HUES48 (cell line): ENCODE measurements at regions not wholly inside any gene's neighbourhood (a gene's known extent, or its start where the extent isn't known, plus 50 kb on each side); places are given as distances from the start of the nearest gene placed in this dataset.
"Not testable (repeated sequence)": the region's sequence is repeated elsewhere in the genome, so short reads cannot be mapped to it uniquely, and the experiment has no call there.

ENCODE experiments used
- H3K27ac ChIP-seq: one replicate; pipeline ENCODE4 v1.7.0; 2013; ENCODE audit warnings: low read depth, low read length, inconsistent platforms
- H3K27me3 ChIP-seq: 2 replicates; pipeline ENCODE4 v1.6.1; 2013; ENCODE audit warnings: mild to moderate bottlenecking, low read length; ENCODE audit not compliant: control insufficient read depth, insufficient read depth
- H3K36me3 ChIP-seq: 2 replicates; pipeline ENCODE4 v1.6.1; 2013; ENCODE audit warnings: low read length; ENCODE audit not compliant: control insufficient read depth, insufficient read depth
- H3K4me1 ChIP-seq: 2 replicates; pipeline ENCODE4 v1.6.1; 2013; ENCODE audit warnings: mild to moderate bottlenecking, low read length; ENCODE audit not compliant: control insufficient read depth, insufficient read depth
- H3K4me3 ChIP-seq: 2 replicates; pipeline ENCODE4 v1.5.1; 2013; ENCODE audit warnings: mild to moderate bottlenecking, low read depth, low read length
- H3K9ac ChIP-seq: 2 replicates; pipeline ENCODE4 v1.6.1; 2013; ENCODE audit warnings: mild to moderate bottlenecking, low read depth, low read length, moderate library complexity
- H3K9me3 ChIP-seq: 2 replicates; pipeline ENCODE4 v1.6.1; 2013; ENCODE audit warnings: low read length; ENCODE audit not compliant: control insufficient read depth, insufficient read depth

DNA sequence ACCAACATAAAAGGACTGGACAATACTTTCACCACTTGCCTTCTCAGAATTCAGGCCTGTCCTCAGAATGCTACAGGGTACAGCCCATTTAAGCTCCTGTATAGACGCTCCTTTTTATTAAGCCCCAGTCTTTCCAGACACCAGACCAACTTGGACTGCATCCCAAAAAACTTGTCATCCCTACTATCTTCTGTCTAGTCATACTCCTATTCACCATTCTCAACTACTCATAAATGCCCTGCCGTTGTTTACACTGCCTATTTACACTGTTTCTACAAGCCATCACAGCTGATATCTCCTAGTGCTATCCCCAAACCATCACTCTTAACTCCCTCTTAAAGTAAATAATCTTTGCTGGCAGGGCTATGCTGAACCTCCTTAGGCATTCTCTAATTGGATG is 123.2 kb upstream of the RMP24 start:
- H3K9ac ChIP-seq, H3K9me3 ChIP-seq: not testable (repeated sequence)
- peak overlapping the region; percentile 70 for H3K27ac ChIP-seq

DNA sequence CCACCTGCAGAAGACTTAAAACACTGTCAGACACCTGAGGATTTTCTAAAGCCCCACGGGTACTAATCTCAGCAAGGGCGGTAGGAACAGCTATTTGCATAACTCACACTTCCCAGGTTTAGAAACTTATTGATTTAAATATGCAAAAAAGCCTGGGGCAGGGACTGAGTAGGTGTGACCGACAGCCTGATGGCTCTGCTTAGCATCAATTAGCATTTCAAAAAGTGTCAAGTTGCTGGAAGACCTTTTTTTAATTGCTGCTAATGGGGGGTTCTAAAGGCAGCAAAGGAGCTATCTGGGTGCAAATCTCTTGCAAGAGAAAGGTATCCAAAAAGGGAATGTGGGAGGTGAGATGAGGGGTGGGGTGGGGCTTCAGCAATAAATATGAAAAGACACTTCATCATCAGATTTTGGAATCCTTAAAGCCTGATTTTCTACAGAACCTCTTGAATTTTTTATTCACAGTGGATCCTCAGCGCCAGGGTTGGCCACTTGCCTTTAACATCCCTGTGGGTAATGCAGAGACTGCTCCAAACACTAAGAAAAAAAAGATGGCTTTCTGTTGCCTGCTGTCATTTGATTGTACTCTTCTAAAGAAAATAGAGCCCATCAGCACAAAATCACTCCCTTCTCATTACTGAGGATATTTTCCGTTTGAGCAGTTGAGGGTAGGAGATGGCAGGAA is 121.1 kb upstream of the RMP24 start:
- H3K36me3 ChIP-seq, result no peaks in the 10 kb centered on the region
- peak overlapping the region; percentile 22; the same call in 1 of the 2 replicates for H3K9ac ChIP-seq
- no peaks in the 10 kb centered on the region for H3K27me3 ChIP-seq
- no peak overlapping the region for H3K4me3 ChIP-seq
- peak overlapping the region; percentile 79 for H3K27ac ChIP-seq
- H3K9me3 ChIP-seq, result no peaks in the 10 kb centered on the region
- peaks cover 45% of the 10 kb centered on the region for H3K4me1 ChIP-seq

More for the DNA sequence above, 123.2 kb upstream of the RMP24 start:
- not testable (repeated sequence) for H3K36me3 ChIP-seq, H3K27me3 ChIP-seq, H3K4me3 ChIP-seq
- peaks cover 45% of the 10 kb centered on the region for H3K4me1 ChIP-seq

DNA sequence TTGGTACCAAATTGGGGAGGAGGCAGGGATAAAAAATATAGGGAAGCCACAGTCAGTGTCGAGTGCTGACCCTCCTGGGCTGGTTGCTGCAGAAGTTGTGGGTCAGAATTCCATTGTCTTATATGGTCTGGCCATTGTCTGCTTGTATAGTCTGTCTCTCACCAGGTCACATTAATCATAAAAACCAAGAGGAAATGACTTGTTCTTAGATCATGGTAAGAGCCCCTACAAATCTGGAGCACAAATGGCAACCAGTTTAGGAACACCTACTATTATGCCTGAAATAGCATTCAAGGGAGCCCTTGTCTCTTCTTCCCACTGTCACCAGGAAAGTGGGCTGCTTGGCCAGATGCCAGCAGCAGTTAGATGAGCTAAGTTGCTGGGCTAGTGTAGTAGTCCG is 119.7 kb upstream of the RMP24 start:
- no peaks in the 10 kb centered on the region for H3K9me3 ChIP-seq

DNA sequence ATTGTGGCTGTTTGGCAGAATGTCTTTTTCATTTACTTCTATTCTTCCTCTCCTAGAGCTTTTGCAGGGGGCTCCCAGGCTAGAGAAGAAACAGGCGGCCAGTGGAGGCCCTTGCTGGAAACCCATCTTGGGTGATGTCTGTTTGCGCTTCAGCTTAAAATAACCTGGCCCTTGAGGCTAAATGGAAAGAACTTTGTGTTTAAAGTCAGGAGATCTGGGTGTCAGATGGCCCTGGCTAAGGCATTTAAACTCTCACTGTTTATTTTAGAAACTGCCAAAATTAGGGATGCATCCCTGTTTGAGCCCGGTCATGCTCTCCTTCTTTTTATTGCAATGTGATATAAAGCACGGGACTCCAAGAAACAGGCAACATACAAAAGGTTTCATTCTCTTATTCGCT is 118.4 kb upstream of the RMP24 start:
- no peaks in the 10 kb centered on the region for H3K9me3 ChIP-seq
- no peaks in the 10 kb centered on the region for H3K27me3 ChIP-seq
- no peak overlapping the region for H3K27ac ChIP-seq
- no peak overlapping the region for H3K9ac ChIP-seq
- peaks cover 35% of the 10 kb centered on the region for H3K4me1 ChIP-seq
- H3K36me3 ChIP-seq, result no peaks in the 10 kb centered on the region
- H3K4me3 ChIP-seq, result no peak overlapping the region

More for the DNA sequence above, 119.7 kb upstream of the RMP24 start:
- Histone ChIP-seq H3K27me3 (no peaks in the 10 kb centered on the region), H3K27ac (peak overlapping the region; percentile 79), H3K4me1 (peaks cover 45% of the 10 kb centered on the region), H3K9ac (no peak overlapping the region), H3K4me3 (no peak overlapping the region), H3K36me3 (no peaks in the 10 kb centered on the region)

- H3K27me3 ChIP-seq, result no peaks in the 10 kb centered on the region
- no peaks in the 10 kb centered on the region for H3K9me3 ChIP-seq
- H3K9ac ChIP-seq, result no peak overlapping the region
- peaks cover 17% of the 10 kb centered on the region for H3K4me1 ChIP-seq
- no peak overlapping the region for H3K4me3 ChIP-seq
- H3K36me3 ChIP-seq, result no peaks in the 10 kb centered on the region
- H3K27ac ChIP-seq, result no peak overlapping the region
Observed at GRCh38 chr18:35856178-35856577, 116.3 kb upstream of the RMP24 start.

- H3K4me1 ChIP-seq, result peaks cover 13% of the 10 kb centered on the region
- H3K9me3 ChIP-seq, H3K36me3 ChIP-seq, H3K27ac ChIP-seq, H3K27me3 ChIP-seq, H3K4me3 ChIP-seq, H3K9ac ChIP-seq: not testable (repeated sequence)
Observed at GRCh38 chr18:35856721-35857120, 115.8 kb upstream of the RMP24 start.

DNA sequence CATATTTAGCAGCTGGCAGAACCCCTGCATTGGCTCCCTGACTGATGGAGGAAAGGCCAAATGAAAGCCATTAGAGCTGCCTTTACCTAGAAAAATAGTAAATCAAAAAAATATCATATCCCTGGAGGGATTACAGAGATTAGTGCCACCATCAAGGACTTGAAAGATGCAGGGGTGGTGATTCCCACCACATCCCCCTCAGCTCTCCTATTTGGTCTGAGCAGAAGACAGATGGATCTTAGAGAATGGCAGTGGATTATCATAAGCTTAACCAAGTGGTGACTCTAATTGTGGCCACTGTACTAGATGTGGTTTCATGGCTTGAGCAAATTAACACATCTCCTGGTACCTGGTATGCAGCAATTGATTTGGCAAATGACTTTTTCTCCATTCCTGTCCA is 114.9 kb upstream of the RMP24 start:
- not testable (repeated sequence) for H3K27me3 ChIP-seq, H3K36me3 ChIP-seq, H3K27ac ChIP-seq, H3K4me3 ChIP-seq, H3K9me3 ChIP-seq, H3K9ac ChIP-seq, H3K4me1 ChIP-seq

GRCh38 chr18:35861367-35862118 is 110.9 kb upstream of the RMP24 start:
- H3K4me1 ChIP-seq, result peaks cover 4% of the 10 kb centered on the region; the same call in 1 of the 2 replicates
- no peaks in the 10 kb centered on the region for H3K36me3 ChIP-seq
- H3K9ac ChIP-seq, result no peak overlapping the region
- H3K4me3 ChIP-seq, result no peak overlapping the region
- no peak overlapping the region for H3K27ac ChIP-seq
- H3K9me3 ChIP-seq, result no peaks in the 10 kb centered on the region
- no peaks in the 10 kb centered on the region for H3K27me3 ChIP-seq

DNA sequence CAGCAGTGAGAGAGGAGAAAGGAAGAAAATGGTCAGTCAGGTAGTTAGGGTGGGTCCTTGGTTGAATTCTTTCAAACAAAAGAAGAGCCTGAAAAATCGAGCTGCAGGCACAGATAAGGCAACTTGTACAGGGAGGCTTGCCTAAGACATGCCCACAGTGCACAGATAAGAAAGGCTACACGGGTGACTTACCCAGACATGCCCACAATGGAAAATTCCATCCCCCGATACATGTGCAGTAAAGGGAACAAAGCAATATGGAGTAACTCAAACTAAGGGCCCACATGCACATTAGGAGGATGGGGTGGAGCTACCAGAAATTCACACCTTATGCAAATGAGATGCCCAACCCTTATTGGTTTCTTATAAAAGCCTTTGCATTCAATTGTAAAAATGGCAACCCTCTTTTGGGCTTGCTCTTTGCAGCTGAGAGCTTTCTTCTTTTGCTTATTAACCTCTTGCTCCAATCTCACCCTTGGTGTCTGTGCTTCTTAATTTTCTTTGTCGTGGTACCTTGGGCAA is 110.3 kb upstream of the RMP24 start:
- H3K4me1 ChIP-seq, result peaks cover 4% of the 10 kb centered on the region; the same call in 1 of the 2 replicates
- no peaks in the 10 kb centered on the region for H3K36me3 ChIP-seq
- no peak overlapping the region for H3K9ac ChIP-seq
- no peaks in the 10 kb centered on the region for H3K27me3 ChIP-seq
- no peaks in the 10 kb centered on the region for H3K9me3 ChIP-seq
- no peak overlapping the region for H3K27ac ChIP-seq
- no peak overlapping the region for H3K4me3 ChIP-seq

GRCh38 chr18:35864916-35865315 is 107.6 kb upstream of the RMP24 start:
- Histone ChIP-seq H3K27me3 (no peaks in the 10 kb centered on the region), H3K9me3 (no peaks in the 10 kb centered on the region), H3K4me3 (no peak overlapping the region)

GRCh38 chr18:35868915-35869314 is 103.6 kb upstream of the RMP24 start:
- H3K9me3 ChIP-seq, result peaks cover 16% of the 10 kb centered on the region
- H3K27ac ChIP-seq, result no peak overlapping the region
- H3K4me1 ChIP-seq, result no peaks in the 10 kb centered on the region
- H3K9ac ChIP-seq, result no peak overlapping the region
- no peaks in the 10 kb centered on the region for H3K27me3 ChIP-seq
- H3K36me3 ChIP-seq, result no peaks in the 10 kb centered on the region
- H3K4me3 ChIP-seq, result no peak overlapping the region

More at GRCh38 chr18:35864916-35865315, 107.6 kb upstream of the RMP24 start:
- Histone ChIP-seq H3K9ac (no peak overlapping the region), H3K4me1 (peaks cover 4% of the 10 kb centered on the region; the same call in 1 of the 2 replicates), H3K27ac (no peak overlapping the region), H3K36me3 (no peaks in the 10 kb centered on the region)
